Common myeloid progenitor, CD34-positive (primary cell): ENCODE measurements at regions not wholly inside any gene's neighbourhood (a gene's known extent, or its start where the extent isn't known, plus 50 kb on each side); places are given as distances from the start of the nearest gene placed in this dataset.
"Not testable (repeated sequence)": the region's sequence is repeated elsewhere in the genome, so short reads cannot be mapped to it uniquely, and the experiment has no call there.

Source experiments
- CTCF ChIA-PET: fragments of 350-600 bp; sonication (Branson Sonifier 250); formaldehyde crosslinking; loops from one replicate; lab custom pipeline; 2021; ENCODE audit warnings: antibody characterized with exemption; lab: Charles Lee
- POLR2A ChIA-PET: fragments of 350-600 bp; sonication (Branson Sonifier 250); formaldehyde crosslinking; loops from one replicate; lab custom pipeline; 2021; ENCODE audit warnings: antibody characterized with exemption; lab: Charles Lee
- DNase-seq, 3 donors: peaks; one replicate each; pipeline versions ENCODE4 v3.0.0 to v3.0.0-alpha.2; 2013
- H3K27ac ChIP-seq, 2 experiments: 1 replicate in 1 of 2; 2 replicates in 1 of 2; pipeline ENCODE4 v1.7.0; 2013; ENCODE audit warnings: inconsistent platforms in 2 of 2, low read length in 2 of 2, mild to moderate bottlenecking in 2 of 2, low read depth in 1 of 2, moderate library complexity in 1 of 2; ENCODE audit not compliant: severe bottlenecking in 2 of 2, insufficient read depth in 1 of 2, poor library complexity in 1 of 2
- H3K27me3 ChIP-seq, 5 experiments: replicated peaks in 2 of 5; 1 replicate in 3 of 5; 2 replicates in 2 of 5; pipeline versions ENCODE4 v1.6.1 to v1.7.0; 2013; ENCODE audit warnings: low read length in 4 of 5, mild to moderate bottlenecking in 2 of 5, moderate library complexity in 2 of 5, inconsistent platforms in 1 of 5; ENCODE audit not compliant: insufficient read depth in 5 of 5, control insufficient read depth in 4 of 5
- H3K36me3 ChIP-seq, 4 experiments: 1 replicate in 2 of 4; 2 replicates in 2 of 4; pipeline versions ENCODE4 v1.6.1 to v1.7.0; 2013; ENCODE audit warnings: low read length in 3 of 4, control low read depth in 1 of 4, mild to moderate bottlenecking in 1 of 4; ENCODE audit not compliant: control insufficient read depth in 4 of 4, insufficient read depth in 4 of 4
- H3K4me1 ChIP-seq, 4 experiments: 1 replicate in 3 of 4; 2 replicates in 1 of 4; pipeline versions ENCODE4 v1.6.1 to v1.7.1; 2013; ENCODE audit warnings: low read length in 3 of 4, mild to moderate bottlenecking in 3 of 4, control low read depth in 1 of 4, inconsistent platforms in 1 of 4, moderate library complexity in 1 of 4; ENCODE audit not compliant: control insufficient read depth in 4 of 4, insufficient read depth in 4 of 4; ENCODE audit errors: control extremely low read depth in 1 of 4
- H3K4me3 ChIP-seq, 7 experiments: 1 replicate in 4 of 7; 2 replicates in 3 of 7; pipeline versions ENCODE4 v1.5.1 to v1.7.0; 2013; ENCODE audit warnings: mild to moderate bottlenecking in 7 of 7, low read length in 6 of 7, moderate library complexity in 6 of 7, inconsistent platforms in 2 of 7, low read depth in 2 of 7, control low read depth in 1 of 7; ENCODE audit not compliant: insufficient read depth in 4 of 7, control insufficient read depth in 1 of 7; ENCODE audit errors: extremely low read depth in 1 of 7
- H3K9me3 ChIP-seq, 5 experiments: 1 replicate in 4 of 5; 2 replicates in 1 of 5; pipeline versions ENCODE4 v1.6.1 to v1.7.1; 2013; ENCODE audit warnings: low read length in 4 of 5, mild to moderate bottlenecking in 2 of 5, inconsistent platforms in 1 of 5, low read depth in 1 of 5, moderate library complexity in 1 of 5; ENCODE audit not compliant: control insufficient read depth in 4 of 5, insufficient read depth in 2 of 5; ENCODE audit errors: control extremely low read depth in 1 of 5
- WGBS: methylation state at CpG from one replicate; pipeline ENCODE4 v1.1.5; 2013; ENCODE audit not compliant: insufficient coverage; 5-methylcytosine and 5-hydroxymethylcytosine counted together

DNA sequence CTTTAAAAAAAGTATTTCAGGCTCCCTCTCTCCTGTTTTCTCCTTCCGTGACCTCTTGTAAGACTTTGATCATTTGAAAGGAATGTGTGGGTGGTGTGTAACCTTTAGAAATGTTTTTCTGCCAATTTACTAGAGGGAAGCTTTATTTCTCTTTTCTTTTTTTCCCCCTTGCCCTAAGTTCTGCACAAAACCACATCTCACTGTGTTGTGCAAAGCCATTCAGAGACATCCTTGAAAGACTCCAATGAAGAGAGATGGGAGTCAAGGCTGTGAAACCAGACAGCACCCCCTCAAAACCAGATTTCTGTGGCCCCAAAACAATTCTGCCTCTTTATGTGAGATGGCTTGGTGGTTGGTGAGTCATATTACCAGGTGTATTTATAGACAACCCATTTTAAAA, 184.6 kb upstream of the ERBB4 start:
- no peak overlapping the region for H3K4me3 ChIP-seq
- H3K4me1 ChIP-seq: no peaks in the 10 kb centered on the region
- no peaks in the 10 kb centered on the region for H3K27me3 ChIP-seq
- no peaks in the 10 kb centered on the region for H3K36me3 ChIP-seq
- H3K27ac ChIP-seq: no peak overlapping the region
- CTCF ChIA-PET: no interaction called here
- DNase-seq: no peak
- POLR2A ChIA-PET: no interaction called here
- H3K9me3 ChIP-seq: peaks cover 0 to 4% (median 0%) of the 10 kb centered on the region in 5 experiments
- no CpG with 5 or more reads among the region's 1 CpG for WGBS

DNA sequence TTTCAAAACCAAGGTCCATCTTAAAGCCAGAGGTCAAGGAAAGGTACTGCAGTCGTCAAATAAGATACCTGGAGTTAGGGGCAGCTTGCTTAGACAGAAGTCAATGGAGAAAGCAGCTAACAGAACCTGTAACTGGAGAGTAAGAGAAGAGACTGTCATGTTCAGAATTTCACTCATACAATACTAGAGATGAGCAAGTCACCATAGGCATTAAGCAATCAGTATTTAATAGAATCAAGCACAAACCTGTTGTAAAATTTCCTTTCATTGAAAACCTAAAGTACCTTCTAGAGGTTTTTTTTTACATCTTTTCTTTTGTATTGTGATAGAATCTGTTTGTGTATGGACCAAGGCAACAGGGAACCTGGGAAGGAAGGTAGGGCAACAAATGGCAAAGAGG, 183.4 kb upstream of the ERBB4 start:
- H3K27me3 ChIP-seq: no peaks in the 10 kb centered on the region
- 100% methylated on average over 1 of the region's 1 CpG for WGBS
- H3K27ac ChIP-seq: no peak overlapping the region
- POLR2A ChIA-PET: no interaction called here
- no peak overlapping the region for H3K4me3 ChIP-seq
- H3K36me3 ChIP-seq: no peaks in the 10 kb centered on the region
- no peak for DNase-seq
- CTCF ChIA-PET: no interaction called here
- peaks cover 0 to 4% (median 0%) of the 10 kb centered on the region in 5 experiments for H3K9me3 ChIP-seq
- no peaks in the 10 kb centered on the region for H3K4me1 ChIP-seq

DNA sequence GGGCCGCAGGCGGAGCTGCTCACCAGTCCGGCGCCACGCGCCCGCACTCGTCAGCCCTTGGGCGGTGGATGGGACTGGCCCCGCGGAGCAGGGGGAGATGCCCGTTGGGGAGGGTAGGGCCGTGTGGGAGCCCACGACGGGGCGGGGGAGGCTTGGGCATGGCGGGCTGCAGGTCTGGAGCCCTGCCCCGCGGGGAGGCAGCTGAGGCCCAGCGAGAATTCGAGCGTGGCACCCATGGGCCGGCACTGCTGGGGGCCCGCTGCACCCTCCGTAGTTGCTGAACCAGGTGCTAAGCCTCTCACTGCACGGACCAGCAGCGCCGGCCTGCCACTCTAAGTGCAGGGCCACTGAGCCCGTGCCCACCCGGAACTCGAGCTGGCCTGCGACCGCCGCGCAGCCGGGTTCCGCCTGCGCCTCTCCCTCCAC, 182.4 kb upstream of the ERBB4 start:
- no peaks in the 10 kb centered on the region for H3K36me3 ChIP-seq
- WGBS: 92% methylated on average over 34 of the region's 38 CpGs
- no peaks in the 10 kb centered on the region for H3K4me1 ChIP-seq
- POLR2A ChIA-PET: no interaction called here
- H3K4me3 ChIP-seq: no peak overlapping the region
- CTCF ChIA-PET: no interaction called here
- H3K27me3 ChIP-seq: no peaks in the 10 kb centered on the region
- H3K9me3 ChIP-seq: peaks cover 0 to 4% (median 0%) of the 10 kb centered on the region in 5 experiments
- DNase-seq: no peak
- no peak overlapping the region for H3K27ac ChIP-seq

- H3K4me3 ChIP-seq, H3K27me3 ChIP-seq, DNase-seq, POLR2A ChIA-PET, H3K27ac ChIP-seq, H3K4me1 ChIP-seq, H3K9me3 ChIP-seq, H3K36me3 ChIP-seq: not testable (repeated sequence)
- CTCF ChIA-PET: interaction anchor here (1.3 kb wide), 1 partner anchor 437 kb away, joined by 4 read pairs; no protein-coding TSS in a partner anchor
- WGBS: 67% methylated on average over 1 of the region's 1 CpG
These were observed 176.8 kb upstream of the ERBB4 start for GRCh38 chr2:212715411-212715810.

- Histone ChIP-seq H3K4me3 (no peak overlapping the region), H3K27ac (no peak overlapping the region), H3K36me3 (no peaks in the 10 kb centered on the region), H3K9me3 (no peaks in the 10 kb centered on the region), H3K4me1 (no peaks in the 10 kb centered on the region), H3K27me3 (peaks cover 0 to 2% (median 0%) of the 10 kb centered on the region in 5 experiments)
- ChIA-PET POLR2A (no interaction called here), CTCF (interaction anchor here (0.7 kb wide), 1 partner anchor 231 kb away, joined by 3 read pairs; no protein-coding TSS in a partner anchor)
- no peak for DNase-seq
- no CpG with 5 or more reads among the region's 1 CpG for WGBS
These were observed 175.1 kb upstream of the ERBB4 start for GRCh38 chr2:212713681-212714080.

DNA sequence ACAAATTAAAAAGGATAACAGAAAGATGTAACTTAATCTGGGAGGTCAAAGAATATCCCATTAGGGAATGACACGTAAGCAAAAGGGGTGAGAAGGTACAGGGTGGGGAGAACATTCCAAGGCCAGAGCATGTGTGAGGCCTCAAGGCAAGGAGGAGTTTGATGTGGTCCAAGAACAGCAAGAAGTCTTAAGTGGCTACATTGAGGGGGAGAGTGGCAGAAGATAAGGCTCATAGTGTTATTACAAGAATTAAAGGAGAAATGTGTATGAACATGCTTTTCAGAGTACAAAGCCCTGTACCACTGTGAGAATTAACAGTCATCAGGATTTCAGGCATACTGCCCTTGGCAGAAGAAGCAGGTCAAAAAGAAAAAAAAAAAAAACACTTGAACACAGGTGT, 174.4 kb upstream of the ERBB4 start:
- no peak overlapping the region for H3K27ac ChIP-seq
- 100% methylated on average over 1 of the region's 1 CpG for WGBS

DNA sequence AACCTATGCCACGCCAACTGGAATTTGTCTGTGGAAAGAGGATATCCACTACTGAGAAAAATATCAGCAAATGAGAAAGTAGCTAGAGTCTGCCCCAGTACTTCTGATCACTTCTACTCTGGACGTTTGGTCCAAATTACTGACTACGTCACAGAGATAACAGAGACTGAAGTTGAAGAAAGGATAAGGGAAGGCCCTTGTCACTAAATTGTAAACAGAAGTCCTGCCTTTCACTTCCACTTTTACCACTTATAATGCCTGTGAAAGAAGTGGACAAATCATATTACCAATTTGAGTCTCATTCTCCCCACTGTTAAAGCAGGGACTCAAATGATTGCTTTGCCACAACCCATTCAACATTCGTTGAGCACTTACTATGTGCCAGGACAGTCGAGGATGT, 173.9 kb upstream of the ERBB4 start:
- no peak overlapping the region for H3K27ac ChIP-seq
- no peaks in the 10 kb centered on the region for H3K4me1 ChIP-seq
- no peak overlapping the region for H3K4me3 ChIP-seq
- no peaks in the 10 kb centered on the region for H3K36me3 ChIP-seq
- H3K9me3 ChIP-seq: no peaks in the 10 kb centered on the region
- no peak for DNase-seq
- H3K27me3 ChIP-seq: peaks cover 0 to 2% (median 0%) of the 10 kb centered on the region in 5 experiments
- ChIA-PET CTCF (no interaction called here), POLR2A (no interaction called here)
- 65% methylated on average over 2 of the region's 5 CpGs for WGBS

More for the DNA sequence above, 174.4 kb upstream of the ERBB4 start:
- H3K27me3 ChIP-seq: peaks cover 0 to 2% (median 0%) of the 10 kb centered on the region in 5 experiments
- no peaks in the 10 kb centered on the region for H3K36me3 ChIP-seq
- CTCF ChIA-PET: no interaction called here
- H3K9me3 ChIP-seq: no peaks in the 10 kb centered on the region
- DNase-seq: no peak
- POLR2A ChIA-PET: no interaction called here
- H3K4me3 ChIP-seq: no peak overlapping the region
- H3K4me1 ChIP-seq: no peaks in the 10 kb centered on the region
